Ascending aorta (tissue), 2 donors: ENCODE measurements at regions not wholly inside any gene's neighbourhood (a gene's known extent, or its start where the extent isn't known, plus 50 kb on each side); places are given as distances from the start of the nearest gene placed in this dataset.

Experiments
- DNase-seq, 2 donors: peaks; one replicate each; pipeline ENCODE4 v3.0.0-alpha.2; 2019; ENCODE audit warnings: low spot score in 2 of 2
- H3K27ac ChIP-seq, 2 donors: fragments of 200-600 bp; sonication (generic); one replicate each; pipeline ENCODE4 v1.5.1; 2016 to 2017; ENCODE audit warnings: mild to moderate bottlenecking in 1 of 2
- H3K27me3 ChIP-seq: fragments of 200-600 bp; sonication (generic); one replicate; pipeline ENCODE4 v1.5.1; 2017
- H3K36me3 ChIP-seq, 2 donors: fragments of 200-600 bp; sonication (generic); one replicate each; pipeline ENCODE4 v1.5.1; 2016
- H3K4me1 ChIP-seq, 2 donors: fragments of 200-600 bp; sonication (generic); one replicate each; pipeline ENCODE4 v1.5.1; 2016 to 2017; ENCODE audit warnings: mild to moderate bottlenecking in 1 of 2
- H3K4me3 ChIP-seq, 2 donors: fragments of 200-600 bp; sonication (generic); one replicate each; pipeline ENCODE4 v1.5.1; 2016 to 2017; ENCODE audit warnings: mild to moderate bottlenecking in 1 of 2
- H3K9me3 ChIP-seq, 2 donors: fragments of 200-600 bp; sonication (generic); one replicate each; pipeline ENCODE4 v1.5.1; 2016
- intact Hi-C: fragments of 100-400 bp; cut with DNase I; formaldehyde crosslinking; loops from one replicate; pipeline ENCODE4 v1.15.1; 2023
- TF ChIP-seq, protein P1 (sequence below), 3 experiments: fragments of 200-600 bp in 2 of 3; fragments of 450-650 bp in 1 of 3; sonication (generic) in 2 of 3; IDR thresholded peaks; one replicate each; pipeline ENCODE4 v1.5.1; 2016 to 2019; ENCODE audit warnings: antibody characterized with exemption in 3 of 3, mild to moderate bottlenecking in 1 of 3, moderate library complexity in 1 of 3

GRCh38 chr12:79515530-79515935 is 175.2 kb downstream of the PAWR start:
- TF ChIP-seq, protein P1, sequence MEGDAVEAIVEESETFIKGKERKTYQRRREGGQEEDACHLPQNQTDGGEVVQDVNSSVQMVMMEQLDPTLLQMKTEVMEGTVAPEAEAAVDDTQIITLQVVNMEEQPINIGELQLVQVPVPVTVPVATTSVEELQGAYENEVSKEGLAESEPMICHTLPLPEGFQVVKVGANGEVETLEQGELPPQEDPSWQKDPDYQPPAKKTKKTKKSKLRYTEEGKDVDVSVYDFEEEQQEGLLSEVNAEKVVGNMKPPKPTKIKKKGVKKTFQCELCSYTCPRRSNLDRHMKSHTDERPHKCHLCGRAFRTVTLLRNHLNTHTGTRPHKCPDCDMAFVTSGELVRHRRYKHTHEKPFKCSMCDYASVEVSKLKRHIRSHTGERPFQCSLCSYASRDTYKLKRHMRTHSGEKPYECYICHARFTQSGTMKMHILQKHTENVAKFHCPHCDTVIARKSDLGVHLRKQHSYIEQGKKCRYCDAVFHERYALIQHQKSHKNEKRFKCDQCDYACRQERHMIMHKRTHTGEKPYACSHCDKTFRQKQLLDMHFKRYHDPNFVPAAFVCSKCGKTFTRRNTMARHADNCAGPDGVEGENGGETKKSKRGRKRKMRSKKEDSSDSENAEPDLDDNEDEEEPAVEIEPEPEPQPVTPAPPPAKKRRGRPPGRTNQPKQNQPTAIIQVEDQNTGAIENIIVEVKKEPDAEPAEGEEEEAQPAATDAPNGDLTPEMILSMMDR (IDR thresholded peaks at IDR 0.05): no peak
- Histone ChIP-seq H3K27me3 (no peaks in the 10 kb centered on the region), H3K4me1 (no peaks in the 10 kb centered on the region), H3K9me3 (no peaks in the 10 kb centered on the region), H3K4me3 (no peak overlapping the region), H3K36me3 (no peaks in the 10 kb centered on the region), H3K27ac (no peak overlapping the region)
- no peak for DNase-seq
- intact Hi-C loops: no loop called here

DNA sequence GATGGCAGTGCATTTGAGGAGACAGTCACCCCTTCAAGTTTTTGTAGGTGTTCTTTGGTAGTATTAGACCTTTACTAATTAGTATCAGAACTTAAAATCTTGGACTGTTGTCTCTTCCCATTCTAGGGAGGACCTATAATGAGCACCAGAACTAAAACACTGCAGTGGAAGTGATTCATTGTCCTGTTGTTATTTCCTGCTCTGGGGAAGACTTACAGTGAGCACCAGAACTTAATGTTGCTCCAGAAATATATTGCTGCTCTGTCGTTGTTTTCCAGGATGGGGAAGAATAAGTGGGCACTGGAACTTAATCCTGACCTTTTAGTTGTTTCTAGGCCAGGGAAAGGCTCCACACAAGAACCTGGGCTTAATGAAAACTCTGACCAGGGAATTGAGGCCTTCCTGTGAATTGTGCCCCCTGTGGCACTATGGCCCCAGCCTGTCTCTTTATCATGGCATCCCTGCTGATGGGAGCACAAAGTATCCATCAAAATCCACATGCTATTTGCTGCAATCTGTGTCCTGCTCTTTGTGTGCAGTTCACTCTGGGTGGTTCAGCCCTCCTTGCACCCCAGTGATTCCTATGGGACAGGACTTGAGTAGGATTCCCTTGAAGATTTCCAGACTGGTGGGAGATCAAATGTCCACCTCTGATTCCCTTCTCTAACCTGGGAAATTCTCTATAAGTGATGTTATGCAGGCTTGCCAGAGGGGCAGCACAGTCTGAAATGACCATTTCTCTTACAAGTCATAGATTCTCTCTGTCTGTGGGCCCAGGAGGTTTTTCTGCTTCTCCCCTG is 175.8 kb downstream of the PAWR start:
- Histone ChIP-seq H3K4me1 (no peaks in the 10 kb centered on the region), H3K9me3 (no peaks in the 10 kb centered on the region), H3K36me3 (no peaks in the 10 kb centered on the region), H3K4me3 (no peak overlapping the region), H3K27ac (no peak overlapping the region), H3K27me3 (no peaks in the 10 kb centered on the region)
- intact Hi-C loops: no loop called here
- TF ChIP-seq, protein P1 (IDR thresholded peaks at IDR 0.05): no peak
- no peak for DNase-seq

- no peak overlapping the region for H3K27ac ChIP-seq
- H3K4me3 ChIP-seq: no peak overlapping the region
- H3K36me3 ChIP-seq: no peaks in the 10 kb centered on the region
- intact Hi-C loops: no loop called here
- no peaks in the 10 kb centered on the region for H3K9me3 ChIP-seq
- DNase-seq: no peak
- TF ChIP-seq, protein P1 (IDR thresholded peaks at IDR 0.05): no peak
- no peaks in the 10 kb centered on the region for H3K27me3 ChIP-seq
- no peaks in the 10 kb centered on the region for H3K4me1 ChIP-seq
Observed at GRCh38 chr12:79512068-79512467, 178.7 kb downstream of the PAWR start.

DNA sequence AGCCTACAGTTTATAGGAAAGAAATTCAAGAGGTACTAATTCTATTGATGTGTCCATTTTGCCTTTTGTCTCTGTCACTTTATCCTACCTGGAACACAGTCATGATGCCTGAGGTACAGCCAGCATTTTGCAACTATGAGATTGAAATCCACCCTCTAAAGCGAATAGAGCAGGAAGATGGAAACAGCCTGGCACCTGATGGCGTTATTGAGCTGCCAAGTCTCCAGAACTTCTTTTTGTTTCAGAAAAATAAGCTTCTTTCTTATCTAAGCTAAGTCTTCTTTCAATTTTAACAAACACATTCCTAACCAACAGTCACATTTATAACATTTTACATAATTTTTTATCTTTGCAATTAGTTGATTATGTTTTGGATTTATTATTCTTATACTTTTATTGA is 182.1 kb downstream of the PAWR start:
- H3K4me3 ChIP-seq: no peak overlapping the region
- DNase-seq: no peak
- TF ChIP-seq, protein P1 (IDR thresholded peaks at IDR 0.05): no peak
- no peaks in the 10 kb centered on the region for H3K36me3 ChIP-seq
- no peaks in the 10 kb centered on the region for H3K4me1 ChIP-seq
- no peaks in the 10 kb centered on the region for H3K9me3 ChIP-seq
- H3K27ac ChIP-seq: no peak overlapping the region
- H3K27me3 ChIP-seq: no peaks in the 10 kb centered on the region
- intact Hi-C loops: no loop called here
